ENCODE measurements at regions not wholly inside any gene's neighbourhood (a gene's known extent, or its start where the extent isn't known, plus 50 kb on each side); places are given as distances from the start of the nearest gene placed in this dataset.
"Not testable (repeated sequence)": the region's sequence is repeated elsewhere in the genome, so short reads cannot be mapped to it uniquely, and the experiment has no call there.

DNA sequence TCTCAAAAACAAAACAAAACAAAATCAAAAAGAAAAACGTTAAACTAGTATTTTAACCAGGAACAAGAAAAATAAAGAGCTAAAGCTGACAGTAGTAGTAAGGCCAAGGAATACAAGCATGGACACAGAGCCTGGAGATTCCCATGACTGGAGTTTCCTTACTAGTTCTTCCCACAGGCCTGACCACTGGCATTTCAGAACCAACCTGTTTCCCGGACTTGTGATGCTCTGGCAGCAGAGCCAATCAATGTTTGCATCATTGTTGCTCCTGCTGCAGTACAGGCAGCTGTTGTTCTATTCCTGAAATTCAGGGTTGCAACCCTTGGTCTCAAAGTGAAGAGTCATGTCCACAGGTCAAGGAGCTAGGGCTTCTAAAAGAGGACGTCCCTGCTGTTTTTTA lies 111.3 kb upstream of the WARS2 start:
- no peak for DNase-seq (ENCODE audit: low read depth in 2 of 2)

DNA sequence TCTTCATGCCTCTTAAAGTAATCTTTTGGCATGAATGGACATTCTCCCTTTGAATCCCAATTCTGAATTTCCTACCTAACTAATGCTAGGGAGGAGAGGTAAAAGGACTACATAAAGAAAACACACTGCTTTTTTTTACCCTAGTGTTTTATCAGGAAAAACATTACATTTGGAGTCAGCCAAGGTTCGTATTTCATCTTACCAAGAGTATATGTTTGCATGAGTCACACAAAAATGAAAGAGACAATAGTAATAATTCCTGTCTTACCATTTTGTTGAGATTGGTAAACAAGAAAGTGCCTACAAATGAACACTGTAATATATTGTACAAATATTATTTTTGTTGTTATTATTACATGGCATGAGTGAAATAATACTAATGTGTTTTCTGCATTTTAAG lies 112.9 kb upstream of the WARS2 start:
- DNase-seq (ENCODE audit: low read depth in 2 of 2): peak in 1 of 2 donors; percentile 4

- DNase-seq (ENCODE audit: low read depth in 2 of 2): peak in 1 of 2 donors; percentile 2
Measured at GRCh38 chr1:119254067-119254720, 113.7 kb upstream of the WARS2 start.

DNA sequence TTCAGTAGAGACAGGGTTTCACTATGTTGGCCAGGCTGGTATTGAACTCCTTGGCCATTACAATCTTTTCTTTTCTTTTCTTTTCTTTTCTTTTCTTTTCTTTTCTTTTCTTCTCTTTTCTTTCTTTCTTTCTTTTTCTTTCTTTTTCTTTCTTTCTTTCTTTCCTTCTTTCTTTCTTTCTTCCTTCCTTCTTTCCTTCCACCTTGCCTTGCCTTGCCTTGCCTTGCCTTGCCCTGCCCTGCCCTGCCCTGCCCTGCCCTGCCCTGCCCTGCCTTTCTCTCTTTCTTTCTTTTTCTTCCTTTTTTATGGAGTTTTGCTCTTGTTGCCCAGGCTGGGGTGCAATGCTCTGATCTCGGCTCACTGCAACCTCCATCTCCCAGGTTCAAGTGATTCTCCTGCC lies 112.5 kb upstream of the HAO2 start:
- not testable (repeated sequence) for DNase-seq (ENCODE audit: low read depth in 2 of 2)

- DNase-seq (ENCODE audit: low read depth in 2 of 2): no peak
Measured at GRCh38 chr1:119260506-119260905, 108.1 kb upstream of the HAO2 start.

- DNase-seq (ENCODE audit: low read depth in 2 of 2): no peak
Measured at GRCh38 chr1:119266386-119266785, 102.2 kb upstream of the HAO2 start.

DNA sequence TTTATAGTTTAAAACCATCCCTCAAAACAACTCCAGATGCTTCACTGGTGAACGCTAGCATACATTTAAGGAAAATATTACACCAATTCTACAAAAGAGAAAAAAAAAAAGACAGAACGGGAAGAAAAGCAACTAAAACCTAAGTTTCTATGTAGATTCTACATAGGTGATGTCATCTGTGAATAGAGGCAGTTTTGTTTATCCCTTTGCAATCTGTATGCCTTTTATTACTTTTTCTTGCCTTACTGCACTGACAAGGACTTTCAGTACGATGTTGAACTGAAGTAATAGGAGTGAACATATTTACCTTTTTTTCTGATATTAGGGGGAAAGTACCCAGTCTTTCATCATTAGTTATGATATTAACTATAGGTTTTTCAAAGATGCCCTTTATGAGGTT lies 101.7 kb upstream of the HAO2 start:
- DNase-seq (ENCODE audit: low read depth in 2 of 2): no peak

DNA sequence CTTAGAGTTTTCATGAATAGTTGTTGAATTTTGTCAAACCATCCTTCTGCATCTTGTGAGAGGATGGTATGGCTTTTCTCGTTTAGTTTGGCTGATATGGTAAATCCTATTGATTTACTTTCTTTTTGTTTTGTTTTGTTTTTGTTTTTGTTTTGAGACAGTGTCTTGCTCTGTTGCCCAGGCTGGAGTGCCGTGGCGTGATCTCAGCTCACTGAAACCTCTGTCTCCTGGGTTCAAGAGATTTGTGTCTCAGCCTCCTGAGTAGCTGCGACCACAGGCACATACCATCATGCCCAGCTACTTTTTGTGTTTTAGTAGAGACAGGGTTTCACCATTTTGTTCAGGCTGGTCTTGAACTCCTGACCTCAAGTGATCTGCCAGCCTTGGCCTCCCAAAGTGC lies 101.3 kb upstream of the HAO2 start:
- not testable (repeated sequence) for DNase-seq (ENCODE audit: low read depth in 2 of 2)

- no peak for DNase-seq (ENCODE audit: low read depth in 2 of 2)
Measured at GRCh38 chr1:119268879-119269278, 99.7 kb upstream of the HAO2 start.

- peak; percentile 31 to 67 for DNase-seq (ENCODE audit: low read depth in 2 of 2)
Measured at GRCh38 chr1:119275145-119276134, 93.1 kb upstream of the HAO2 start.

GRCh38 chr1:119276558-119276957 lies 92.0 kb upstream of the HAO2 start:
- DNase-seq (ENCODE audit: low read depth in 2 of 2): no peak

GRCh38 chr1:119279456-119280381 lies 88.9 kb upstream of the HAO2 start:
- DNase-seq (ENCODE audit: low read depth in 2 of 2): peak; percentile 58 to 84

DNA sequence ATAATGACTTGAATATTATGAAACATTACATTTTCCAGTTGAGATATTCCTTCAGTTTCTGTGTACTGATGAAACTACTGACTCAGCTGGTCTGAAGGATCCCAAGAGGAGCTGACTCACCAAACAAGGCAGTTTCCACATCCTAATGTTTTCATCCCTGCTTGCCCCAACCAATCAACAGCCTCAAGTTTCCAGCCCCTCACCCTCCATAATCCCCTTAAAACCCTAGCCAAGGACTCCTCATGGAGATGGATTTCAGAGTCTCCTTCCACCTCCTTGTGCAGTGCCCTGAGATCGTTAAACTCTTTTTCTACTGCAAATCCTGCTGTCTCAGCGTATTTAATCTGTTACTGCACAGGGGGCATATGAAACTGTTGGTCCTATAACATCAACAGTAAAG lies 83.1 kb upstream of the HAO2 start:
- DNase-seq (ENCODE audit: low read depth in 2 of 2): no peak

DNA sequence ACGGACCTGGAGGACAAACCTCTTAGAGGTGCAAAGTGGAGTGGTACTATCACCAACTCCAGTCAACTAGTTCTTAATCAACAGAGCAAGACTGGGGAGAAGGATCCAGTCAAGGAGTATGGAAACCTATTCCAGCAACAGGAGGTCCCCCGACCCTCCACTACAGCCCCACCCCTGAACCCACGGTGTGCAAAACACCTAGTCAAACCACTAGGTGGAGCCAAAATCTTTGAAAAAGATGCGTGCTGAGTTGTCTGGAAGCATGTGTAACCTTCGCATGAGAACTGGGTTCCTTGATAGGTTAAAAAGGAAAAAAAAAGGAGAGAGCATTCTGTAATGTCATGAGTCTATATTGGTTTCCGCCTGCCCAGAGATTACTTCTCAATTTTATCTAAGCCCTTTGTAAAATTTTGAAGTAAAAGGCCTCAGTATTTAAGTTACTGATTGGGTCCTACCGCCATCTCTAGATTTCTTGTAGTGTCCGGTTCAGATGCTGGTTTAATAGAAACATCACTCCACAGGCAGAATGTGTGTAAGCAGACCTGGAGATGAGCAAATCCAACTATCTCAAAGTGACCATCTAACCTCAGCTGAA lies 81.9 kb upstream of the HAO2 start:
- DNase-seq (ENCODE audit: low read depth in 2 of 2): peak; percentile 14 to 38

- no peak for DNase-seq (ENCODE audit: low read depth in 2 of 2)
Measured at GRCh38 chr1:119288751-119289150, 79.8 kb upstream of the HAO2 start.

DNA sequence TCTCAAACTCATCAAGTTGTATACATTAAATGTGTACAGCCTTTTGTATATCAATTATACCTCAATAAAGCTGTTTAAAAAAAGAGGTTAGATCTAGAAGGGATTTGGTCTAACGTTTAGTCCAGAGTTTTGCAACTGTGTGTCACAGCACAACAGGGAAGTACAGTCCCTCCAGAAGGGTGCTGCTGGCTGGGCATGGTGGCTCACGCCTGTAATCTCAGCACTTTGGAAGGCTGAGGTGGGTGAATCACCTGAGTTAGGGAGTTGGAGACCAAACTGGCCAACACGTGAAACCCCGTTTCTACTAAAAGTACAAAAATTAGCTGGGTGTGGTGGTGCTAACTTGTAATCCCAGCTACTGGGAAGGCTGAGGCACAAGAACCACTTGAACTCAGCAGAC lies 78.3 kb upstream of the HAO2 start:
- no peak for DNase-seq (ENCODE audit: low read depth in 2 of 2)

GRCh38 chr1:119291611-119292206 lies 76.9 kb upstream of the HAO2 start:
- no peak for DNase-seq (ENCODE audit: low read depth in 2 of 2)

DNA sequence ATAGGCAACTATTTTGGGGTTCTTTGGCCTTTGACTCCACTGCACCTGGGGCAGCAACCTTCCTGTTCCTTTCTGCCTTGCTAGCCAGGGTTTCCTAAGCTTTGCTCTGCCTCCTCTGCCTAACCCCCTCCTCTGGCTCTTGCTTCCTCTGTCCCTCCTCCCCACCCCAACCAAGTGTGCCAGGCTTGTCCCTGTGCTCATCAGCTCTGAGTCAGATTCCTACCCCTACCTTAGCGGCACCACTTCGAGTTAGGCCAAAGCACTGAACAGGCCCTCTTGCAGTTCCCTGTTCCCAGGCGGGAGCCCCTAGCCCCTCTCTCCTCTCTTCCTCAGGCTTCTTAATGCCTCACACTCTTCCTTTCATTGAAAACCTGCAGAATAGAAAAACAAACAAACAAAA lies 74.8 kb upstream of the HAO2 start:
- no peak for DNase-seq (ENCODE audit: low read depth in 2 of 2)

DNA sequence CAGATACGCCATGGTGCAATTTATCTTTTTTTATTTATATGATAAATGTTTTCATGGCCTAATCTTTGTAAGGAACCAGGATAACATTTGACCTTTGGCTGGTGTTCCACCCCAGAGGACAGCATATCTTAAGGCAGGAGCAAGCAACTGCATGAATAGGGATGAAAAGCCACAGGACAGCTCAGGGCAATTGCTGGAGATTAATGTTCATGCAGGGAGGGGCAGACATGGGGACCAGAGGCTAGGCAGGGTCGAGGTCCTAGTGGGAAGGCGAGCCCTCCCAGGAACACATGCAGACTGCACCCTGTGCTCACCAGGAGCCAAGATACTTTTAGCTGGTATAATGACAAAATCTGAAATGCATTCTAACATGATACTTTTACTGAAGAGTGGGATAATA lies 74.4 kb upstream of the HAO2 start:
- DNase-seq (ENCODE audit: low read depth in 2 of 2): no peak

DNA sequence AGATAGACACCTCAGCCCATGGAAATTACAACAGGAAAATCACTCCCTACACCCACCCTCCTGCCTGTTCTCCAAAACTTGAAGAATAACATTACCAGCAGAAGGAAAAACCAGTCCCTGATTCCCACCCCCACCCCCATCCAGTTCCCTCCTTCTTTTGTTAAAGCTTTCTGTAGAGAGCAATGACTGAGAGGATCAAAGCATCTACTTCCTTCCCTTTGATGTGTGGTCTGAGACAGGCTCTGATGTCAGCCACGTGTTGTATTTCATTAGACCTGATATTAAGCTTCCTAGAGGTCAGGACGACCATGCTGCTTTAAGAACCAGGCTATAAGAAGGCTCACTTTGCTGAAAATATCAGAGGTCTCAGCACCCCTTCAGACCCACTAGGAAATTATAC lies 73.9 kb upstream of the HAO2 start:
- DNase-seq (ENCODE audit: low read depth in 2 of 2): no peak

Measured in dermis microvascular lymphatic vessel endothelial cell (primary cell).